Cardiac muscle cell (in vitro differentiated cells and primary cell): ENCODE measurements at regions not wholly inside any gene's neighbourhood (a gene's known extent, or its start where the extent isn't known, plus 50 kb on each side); places are given as distances from the start of the nearest gene placed in this dataset.

Experiments used
- DNase-seq, 2 donors: peaks; one replicate each; pipeline versions ENCODE4 v3.0.0 to v3.0.0-alpha.2; 2010 to 2017; ENCODE audit warnings: low read depth in 1 of 2, low spot score in 1 of 2
- H3K27ac ChIP-seq: fragments of 200-600 bp; sonication (generic); 2 replicates; pipeline ENCODE4 v1.5.1; 2016
- H3K27me3 ChIP-seq: fragments of 200-600 bp; sonication (generic); 2 replicates; pipeline ENCODE4 v1.6.0; 2016; ENCODE audit warnings: control low read depth
- H3K36me3 ChIP-seq: fragments of 200-600 bp; sonication (generic); 2 replicates; pipeline ENCODE4 v1.5.1; 2016; ENCODE audit warnings: control low read depth
- H3K4me1 ChIP-seq: fragments of 200-600 bp; sonication (generic); 2 replicates; pipeline ENCODE4 v1.8.1; 2017; ENCODE audit warnings: low read depth, mild to moderate bottlenecking, mixed run types
- H3K4me3 ChIP-seq: fragments of 200-600 bp; sonication (generic); 2 replicates; pipeline ENCODE4 v1.5.1; 2016; ENCODE audit warnings: mild to moderate bottlenecking
- H3K9me3 ChIP-seq: fragments of 200-600 bp; sonication (generic); 2 replicates; pipeline ENCODE4 v1.5.1; 2017; ENCODE audit warnings: low read depth, mild to moderate bottlenecking, control low read depth
- TF ChIP-seq, protein P1 (sequence below): IDR thresholded peaks from 2 replicates; pipeline ENCODE4 v1.5.1; 2012; ENCODE audit warnings: low read depth, mild to moderate bottlenecking, low read length

DNA sequence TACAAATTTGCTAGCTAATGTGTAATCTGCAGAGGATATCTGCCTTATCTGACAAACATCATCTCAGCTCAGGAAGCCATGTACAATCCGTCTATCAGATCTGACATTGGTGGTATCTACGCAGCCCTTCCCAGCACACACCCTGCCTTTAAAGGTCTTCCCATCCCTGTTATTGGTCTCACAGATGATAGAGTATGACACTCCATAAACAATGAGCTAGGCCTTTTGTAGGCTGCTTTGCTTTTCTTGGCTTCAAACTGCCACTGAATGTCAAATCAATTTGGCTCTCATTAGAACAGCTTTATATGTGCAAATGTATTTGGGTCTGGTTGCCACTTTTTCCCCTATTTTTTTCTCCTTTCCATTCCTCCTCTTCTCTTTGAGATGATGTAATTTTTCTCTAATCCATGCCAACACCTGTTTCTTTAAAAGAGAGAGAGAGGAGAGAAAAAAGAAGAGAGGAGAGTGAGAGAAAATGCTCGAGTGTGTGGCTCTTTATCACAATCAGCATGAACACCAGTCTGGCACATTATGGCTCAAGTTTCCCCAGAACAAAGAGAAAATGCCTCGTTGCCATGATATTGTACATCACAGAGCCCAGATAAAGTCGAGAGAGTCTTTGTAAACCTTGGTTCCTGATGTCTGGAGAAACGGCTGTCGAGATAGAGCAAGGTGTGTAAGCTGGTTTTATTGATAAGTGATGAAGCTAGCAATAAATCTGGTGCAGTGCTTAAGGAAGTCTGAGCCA lies 80.8 kb upstream of the DPH6 start:
- no peaks in the 10 kb centered on the region for H3K27me3 ChIP-seq
- H3K27ac ChIP-seq = peak overlapping the region; percentile 57
- H3K4me3 ChIP-seq = no peak overlapping the region
- no peaks in the 10 kb centered on the region for H3K9me3 ChIP-seq
- H3K4me1 ChIP-seq = peaks cover 10% of the 10 kb centered on the region
- TF ChIP-seq, protein P1, sequence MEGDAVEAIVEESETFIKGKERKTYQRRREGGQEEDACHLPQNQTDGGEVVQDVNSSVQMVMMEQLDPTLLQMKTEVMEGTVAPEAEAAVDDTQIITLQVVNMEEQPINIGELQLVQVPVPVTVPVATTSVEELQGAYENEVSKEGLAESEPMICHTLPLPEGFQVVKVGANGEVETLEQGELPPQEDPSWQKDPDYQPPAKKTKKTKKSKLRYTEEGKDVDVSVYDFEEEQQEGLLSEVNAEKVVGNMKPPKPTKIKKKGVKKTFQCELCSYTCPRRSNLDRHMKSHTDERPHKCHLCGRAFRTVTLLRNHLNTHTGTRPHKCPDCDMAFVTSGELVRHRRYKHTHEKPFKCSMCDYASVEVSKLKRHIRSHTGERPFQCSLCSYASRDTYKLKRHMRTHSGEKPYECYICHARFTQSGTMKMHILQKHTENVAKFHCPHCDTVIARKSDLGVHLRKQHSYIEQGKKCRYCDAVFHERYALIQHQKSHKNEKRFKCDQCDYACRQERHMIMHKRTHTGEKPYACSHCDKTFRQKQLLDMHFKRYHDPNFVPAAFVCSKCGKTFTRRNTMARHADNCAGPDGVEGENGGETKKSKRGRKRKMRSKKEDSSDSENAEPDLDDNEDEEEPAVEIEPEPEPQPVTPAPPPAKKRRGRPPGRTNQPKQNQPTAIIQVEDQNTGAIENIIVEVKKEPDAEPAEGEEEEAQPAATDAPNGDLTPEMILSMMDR = no peak
- no peaks in the 10 kb centered on the region for H3K36me3 ChIP-seq
- DNase-seq = peak in 1 of 2 donors; percentile 25

DNA sequence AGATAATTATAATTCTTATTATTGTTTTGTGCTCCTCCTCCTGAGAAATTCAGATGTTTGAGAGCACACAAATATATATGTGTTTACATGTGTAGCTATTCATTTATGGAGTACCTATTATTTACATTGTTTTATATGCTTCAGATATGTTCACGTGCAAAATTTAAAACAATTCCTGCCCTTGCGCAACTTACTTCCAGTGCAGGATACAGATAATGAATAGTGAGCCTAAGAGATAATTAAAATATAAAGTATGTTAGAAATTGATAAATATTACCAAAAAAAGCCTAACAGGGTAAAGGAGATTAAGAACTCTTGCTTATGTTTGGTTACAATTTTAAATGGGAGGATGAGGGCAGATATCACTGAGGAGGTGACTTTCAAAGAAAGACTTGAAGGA lies 81.7 kb upstream of the DPH6 start:
- Histone ChIP-seq H3K27ac (no peak overlapping the region), H3K4me3 (no peak overlapping the region), H3K27me3 (no peaks in the 10 kb centered on the region), H3K36me3 (no peaks in the 10 kb centered on the region), H3K9me3 (no peaks in the 10 kb centered on the region), H3K4me1 (peaks cover 10% of the 10 kb centered on the region)
- no peak for DNase-seq
- TF ChIP-seq, protein P1 = no peak

- H3K9me3 ChIP-seq = no peaks in the 10 kb centered on the region
Measured at GRCh38 chr15:35629766-35630165, 83.8 kb upstream of the DPH6 start.

GRCh38 chr15:35630532-35630931 lies 84.6 kb upstream of the DPH6 start:
- no peaks in the 10 kb centered on the region for H3K9me3 ChIP-seq
- TF ChIP-seq, protein P1 = no peak
- DNase-seq = peak in 1 of 2 donors; percentile 65
- no peaks in the 10 kb centered on the region for H3K36me3 ChIP-seq
- H3K27me3 ChIP-seq = no peaks in the 10 kb centered on the region
- no peak overlapping the region for H3K27ac ChIP-seq
- peaks cover 10% of the 10 kb centered on the region for H3K4me1 ChIP-seq
- H3K4me3 ChIP-seq = no peak overlapping the region

More at GRCh38 chr15:35629766-35630165, 83.8 kb upstream of the DPH6 start:
- H3K27me3 ChIP-seq = no peaks in the 10 kb centered on the region
- no peak overlapping the region for H3K27ac ChIP-seq
- H3K36me3 ChIP-seq = no peaks in the 10 kb centered on the region
- TF ChIP-seq, protein P1 = no peak
- H3K4me3 ChIP-seq = no peak overlapping the region
- DNase-seq = no peak
- peaks cover 10% of the 10 kb centered on the region for H3K4me1 ChIP-seq

DNA sequence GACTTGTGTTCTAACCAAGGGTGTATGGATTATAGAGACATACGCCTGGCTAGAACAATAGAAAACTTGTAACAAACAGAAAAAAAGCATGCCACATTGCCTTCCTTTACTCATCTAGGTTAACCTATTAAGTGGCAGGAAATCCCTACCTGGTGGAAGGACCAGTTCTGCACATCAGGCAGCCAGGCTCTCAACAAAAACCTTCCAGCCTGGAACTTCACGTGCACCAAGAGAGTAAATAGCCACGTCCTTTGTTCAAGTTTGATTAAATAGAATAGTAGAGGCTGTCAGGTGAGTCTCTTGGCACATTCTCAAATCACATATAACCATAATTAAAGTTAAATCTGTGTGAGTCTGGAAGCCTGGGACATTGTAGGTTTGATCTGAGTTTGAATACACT lies 85.0 kb upstream of the DPH6 start:
- no peak for DNase-seq
- TF ChIP-seq, protein P1 = no peak
- Histone ChIP-seq H3K27me3 (no peaks in the 10 kb centered on the region), H3K36me3 (no peaks in the 10 kb centered on the region), H3K4me3 (no peak overlapping the region), H3K9me3 (no peaks in the 10 kb centered on the region), H3K4me1 (peaks cover 10% of the 10 kb centered on the region), H3K27ac (no peak overlapping the region)
